AG09309 (cell line): ENCODE measurements at regions not wholly inside any gene's neighbourhood (a gene's known extent, or its start where the extent isn't known, plus 50 kb on each side); places are given as distances from the start of the nearest gene placed in this dataset.

Experiments
- DNase-seq: peaks from one replicate; pipeline ENCODE4 v3.0.0-alpha.2; 2010; ENCODE audit warnings: low read depth
- H3K4me3 ChIP-seq: 2 replicates; pipeline ENCODE4 v1.5.1; 2011; ENCODE audit warnings: mild to moderate bottlenecking, low read depth, low read length, moderate library complexity; ENCODE audit not compliant: control insufficient read depth
- CTCF ChIP-seq: IDR thresholded peaks from 2 replicates; pipeline ENCODE4 v1.5.1; 2011; ENCODE audit warnings: mild to moderate bottlenecking, low read depth, low read length, inconsistent platforms; ENCODE audit not compliant: insufficient read depth, control insufficient read depth; ENCODE audit errors: missing control alignments

- TF ChIP-seq CTCF = no peak
- DNase-seq = no peak
- H3K4me3 ChIP-seq = no peak overlapping the region
Observed at GRCh38 chr11:104666624-104667023, 231.6 kb downstream of the CASP12 start.

DNA sequence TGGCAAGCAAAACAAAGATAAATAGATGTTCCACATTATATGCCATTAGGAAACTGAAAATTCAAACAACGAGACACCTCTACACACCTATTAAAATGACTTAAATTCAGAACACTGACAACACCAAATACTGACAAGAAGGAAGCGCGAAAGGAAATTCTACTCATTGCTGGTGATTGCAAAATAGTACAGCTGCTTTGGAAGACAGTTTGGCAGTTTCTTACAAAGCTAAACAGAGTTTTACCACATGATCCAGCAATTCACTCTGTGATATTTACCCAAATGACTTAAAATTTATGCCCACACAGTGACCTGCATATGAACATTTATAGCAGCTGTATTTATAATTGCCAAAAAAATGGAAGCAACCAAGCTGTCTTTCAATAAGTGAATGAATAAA lies 232.6 kb downstream of the CASP12 start:
- no peak overlapping the region for H3K4me3 ChIP-seq
- DNase-seq = no peak
- no peak for TF ChIP-seq CTCF

- no peak for TF ChIP-seq CTCF
- DNase-seq = no peak
- no peak overlapping the region for H3K4me3 ChIP-seq
Observed at GRCh38 chr11:104663190-104664140, 234.8 kb downstream of the CASP12 start.

DNA sequence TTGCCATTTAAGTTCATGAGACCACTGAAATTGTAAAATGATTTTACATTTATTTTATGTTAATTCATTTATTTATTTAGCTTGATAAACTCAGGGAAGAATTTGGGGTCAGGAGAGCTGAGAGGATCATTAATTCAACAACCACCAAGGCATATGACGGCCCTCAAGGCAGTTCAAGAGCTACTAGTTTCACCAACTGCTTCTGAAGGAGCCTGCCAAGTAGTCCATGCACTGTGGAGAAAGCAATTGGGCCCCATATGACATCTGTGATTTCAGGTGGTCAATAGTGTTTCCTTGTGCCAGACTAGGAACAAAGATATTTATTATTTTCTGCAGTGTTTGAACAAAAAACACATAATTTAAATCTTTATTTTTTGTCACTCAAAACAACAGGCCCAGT lies 236.4 kb downstream of the CASP12 start:
- no peak overlapping the region for H3K4me3 ChIP-seq
- TF ChIP-seq CTCF = no peak
- no peak for DNase-seq

DNA sequence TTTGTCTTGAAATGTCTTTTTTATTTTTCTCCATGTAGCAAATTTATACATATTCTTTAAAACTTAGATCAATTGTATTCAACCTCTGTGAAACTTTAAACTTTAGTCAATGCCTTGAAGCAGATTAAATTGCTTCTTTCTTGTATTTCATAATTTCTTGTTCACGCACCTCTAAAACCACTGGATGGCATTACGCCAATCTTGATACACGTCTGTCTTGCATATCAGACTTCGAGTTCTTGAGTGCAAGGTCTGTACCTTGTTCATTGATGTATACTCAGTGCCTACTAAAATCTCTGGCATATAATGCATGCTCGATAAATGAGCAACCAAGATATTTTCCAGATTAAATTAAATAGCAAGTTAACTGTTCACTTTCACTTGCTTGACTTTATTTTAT lies 236.8 kb downstream of the CASP12 start:
- no peak overlapping the region for H3K4me3 ChIP-seq
- DNase-seq = no peak
- no peak for TF ChIP-seq CTCF

GRCh38 chr11:104658177-104658576 lies 240.1 kb downstream of the CASP12 start:
- no peak for TF ChIP-seq CTCF
- H3K4me3 ChIP-seq = no peak overlapping the region
- no peak for DNase-seq
